ENCODE measurements at regions not wholly inside any gene's neighbourhood (a gene's known extent, or its start where the extent isn't known, plus 50 kb on each side); places are given as distances from the start of the nearest gene placed in this dataset.

GRCh38 chr6:97864826-97865225 lies 581.8 kb upstream of the MMS22L start:
- no peak for TF ChIP-seq CTCF (IDR thresholded peaks at IDR 0.05)
- DNase-seq (ENCODE audit: low spot score), result no peak
- no peak for ATAC-seq (ENCODE audit: insufficient number of reproducible peaks, low FRiP score, low read depth)
- H3K9me3 ChIP-seq, result no peaks in the 10 kb centered on the region
- no peaks in the 10 kb centered on the region for H3K4me1 ChIP-seq (ENCODE audit: control insufficient read depth in 1 of 2, low read depth in 2 of 2)
- H3K4me3 ChIP-seq, result no peak overlapping the region
- H3K36me3 ChIP-seq, result no peaks in the 10 kb centered on the region
- H3K27me3 ChIP-seq (replicated peaks; ENCODE audit: insufficient read depth), result no peaks in the 10 kb centered on the region
- no peak overlapping the region for H3K27ac ChIP-seq

DNA sequence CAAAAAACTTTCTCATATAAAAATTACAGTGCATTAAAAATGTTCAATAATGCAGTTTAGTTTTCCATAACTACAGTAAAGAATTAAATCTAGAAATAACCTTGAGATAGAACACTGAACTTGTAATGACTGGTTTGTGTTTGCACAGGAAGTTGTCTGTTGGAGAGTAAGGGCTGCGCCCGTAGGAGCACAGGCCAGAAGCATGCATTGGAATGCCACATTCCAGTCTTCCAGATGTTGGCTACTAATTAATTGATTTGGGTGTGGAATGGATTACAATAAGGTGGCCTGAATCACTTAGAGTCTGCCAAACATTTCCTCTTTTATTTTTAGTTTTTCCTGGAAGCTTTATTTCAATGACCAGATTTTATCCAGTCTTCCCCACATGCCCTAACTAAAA lies 582.6 kb upstream of the MMS22L start:
- Histone ChIP-seq H3K27ac (no peak overlapping the region), H3K4me1 (ENCODE audit: control insufficient read depth in 1 of 2, low read depth in 2 of 2) (no peaks in the 10 kb centered on the region), H3K27me3 (replicated peaks; ENCODE audit: insufficient read depth) (no peaks in the 10 kb centered on the region), H3K9me3 (no peaks in the 10 kb centered on the region), H3K4me3 (no peak overlapping the region), H3K36me3 (no peaks in the 10 kb centered on the region)
- ATAC-seq (ENCODE audit: insufficient number of reproducible peaks, low FRiP score, low read depth) (no peak), DNase-seq (ENCODE audit: low spot score) (no peak)
- TF ChIP-seq CTCF (IDR thresholded peaks at IDR 0.05), result no peak

DNA sequence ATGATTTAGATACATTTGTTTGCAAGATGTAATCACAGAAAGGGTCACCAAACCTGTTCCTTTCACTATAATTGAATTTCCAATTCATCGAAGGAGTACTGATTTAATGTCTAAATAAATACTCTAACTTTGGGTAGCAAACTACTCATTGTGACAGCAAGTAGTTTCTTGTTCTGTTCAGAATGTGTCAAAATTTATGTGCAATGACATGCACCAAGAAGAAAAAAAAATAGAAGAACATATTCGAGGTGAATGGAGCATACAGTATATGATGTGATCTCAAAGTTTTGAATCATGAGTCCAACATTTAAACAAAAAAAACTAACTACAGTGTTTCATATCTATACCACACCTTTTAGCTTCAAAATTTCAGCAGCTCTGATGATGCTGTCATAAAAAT lies 583.6 kb upstream of the MMS22L start:
- ATAC-seq (ENCODE audit: insufficient number of reproducible peaks, low FRiP score, low read depth) (no peak), DNase-seq (ENCODE audit: low spot score) (no peak)
- Histone ChIP-seq H3K36me3 (no peaks in the 10 kb centered on the region), H3K9me3 (no peaks in the 10 kb centered on the region), H3K27ac (no peak overlapping the region), H3K27me3 (replicated peaks; ENCODE audit: insufficient read depth) (no peaks in the 10 kb centered on the region), H3K4me1 (ENCODE audit: control insufficient read depth in 1 of 2, low read depth in 2 of 2) (no peaks in the 10 kb centered on the region), H3K4me3 (no peak overlapping the region)
- TF ChIP-seq CTCF (IDR thresholded peaks at IDR 0.05), result no peak

GRCh38 chr6:97867177-97867576 lies 584.2 kb upstream of the MMS22L start:
- DNase-seq (ENCODE audit: low spot score), result no peak
- no peak for ATAC-seq (ENCODE audit: insufficient number of reproducible peaks, low FRiP score, low read depth)
- no peak overlapping the region for H3K4me3 ChIP-seq
- H3K27ac ChIP-seq, result no peak overlapping the region
- TF ChIP-seq CTCF (IDR thresholded peaks at IDR 0.05), result no peak
- H3K4me1 ChIP-seq (ENCODE audit: control insufficient read depth in 1 of 2, low read depth in 2 of 2), result no peaks in the 10 kb centered on the region
- H3K27me3 ChIP-seq (replicated peaks; ENCODE audit: insufficient read depth), result no peaks in the 10 kb centered on the region
- no peaks in the 10 kb centered on the region for H3K36me3 ChIP-seq
- H3K9me3 ChIP-seq, result no peaks in the 10 kb centered on the region

DNA sequence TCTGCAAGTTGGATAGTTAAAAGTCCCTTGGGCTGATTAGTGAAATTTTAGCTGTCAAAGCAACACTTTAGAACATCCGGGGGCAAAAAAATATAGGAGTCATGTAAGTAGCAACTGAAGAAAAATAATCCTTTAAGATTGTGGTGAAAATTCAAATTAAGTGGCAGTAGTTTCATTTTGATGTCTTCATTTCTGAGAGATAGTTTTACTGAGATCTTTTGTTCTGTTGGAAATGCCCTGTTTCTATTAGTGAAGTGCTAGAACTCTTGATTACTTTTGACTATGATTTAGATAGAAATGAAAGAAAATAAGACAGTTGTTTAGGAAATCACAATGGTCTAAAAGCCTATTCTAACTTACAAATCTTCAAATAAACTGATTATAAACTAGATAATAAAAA lies 587.3 kb upstream of the MMS22L start:
- ATAC-seq (ENCODE audit: insufficient number of reproducible peaks, low FRiP score, low read depth) (no peak), DNase-seq (ENCODE audit: low spot score) (no peak)
- no peak for TF ChIP-seq CTCF (IDR thresholded peaks at IDR 0.05)
- H3K27ac ChIP-seq, result no peak overlapping the region
- H3K4me1 ChIP-seq (ENCODE audit: control insufficient read depth in 1 of 2, low read depth in 2 of 2), result no peaks in the 10 kb centered on the region
- H3K36me3 ChIP-seq, result no peaks in the 10 kb centered on the region
- H3K4me3 ChIP-seq, result no peak overlapping the region
- no peaks in the 10 kb centered on the region for H3K9me3 ChIP-seq
- H3K27me3 ChIP-seq (replicated peaks; ENCODE audit: insufficient read depth), result no peaks in the 10 kb centered on the region
